GM12878 (cell line): ENCODE measurements at regions not wholly inside any gene's neighbourhood (a gene's known extent, or its start where the extent isn't known, plus 50 kb on each side); places are given as distances from the start of the nearest gene placed in this dataset.

Experiments
- ATAC-seq: fragments of 200-7000 bp; cut with Tn5 transposase; 3 replicates; pipeline ENCODE4 v1.9.1; 2020; ENCODE audit warnings: mild to moderate bottlenecking, moderate library complexity
- BruUV-seq: library from RNA; stranded (reverse); fragments of 400-500 nt; replicated peaks from 2 replicates; lab custom pipeline; 2021; lab: Mats Ljungman, UMichigan
- CTCF ChIA-PET: fragments of 300-600 bp; sonication (Branson Sonifier 250); formaldehyde crosslinking; extraction: SDS; loops from one replicate; lab custom pipeline; 2021; ENCODE audit warnings: inconsistent platforms; lab: Yijun Ruan, JAX
- POLR2A ChIA-PET: fragments of 350-600 bp; formaldehyde crosslinking; extraction: SDS; loops from one replicate; lab custom pipeline; 2021; ENCODE audit warnings: inconsistent platforms; lab: Charles Lee
- RAD21 ChIA-PET: fragments of 300-600 bp; sonication (Branson Sonifier 250); formaldehyde crosslinking; loops from one replicate; lab custom pipeline; 2023; ENCODE audit warnings: antibody characterized with exemption; ENCODE audit not compliant: unreplicated experiment; lab: Charles Lee
- SMC1A ChIA-PET: fragments of 300-600 bp; sonication (Branson Sonifier 250); formaldehyde crosslinking; loops from one replicate; lab custom pipeline; 2023; ENCODE audit not compliant: unreplicated experiment, uncharacterized antibody; lab: Charles Lee
- DNase-seq: peaks from one replicate; pipeline ENCODE4 v3.0.0-alpha.2; 2011; ENCODE audit warnings: low read depth, low spot score
- FAIRE-seq: peaks from 3 replicates; lab custom pipeline; 2011; peaks lifted over from hg19 to GRCh38; lab: Jason Lieb, UNC
- H2AFZ ChIP-seq: 2 replicates; pipeline ENCODE4 v1.6.0; 2011; ENCODE audit warnings: low read depth, low read length, control low read depth; ENCODE audit not compliant: control insufficient read depth
- H3K27ac ChIP-seq: 2 replicates; pipeline ENCODE4 v1.5.1; 2011; ENCODE audit warnings: control low read depth; ENCODE audit not compliant: control insufficient read depth, insufficient read depth
- H3K27me3 ChIP-seq, 2 experiments: replicated peaks in 1 of 2; 2 replicates each; pipeline versions ENCODE4 v1.6.0 to v1.6.1; 2011; ENCODE audit warnings: low read length in 1 of 2; ENCODE audit not compliant: control insufficient read depth in 2 of 2, insufficient read depth in 2 of 2
- H3K36me3 ChIP-seq, 2 experiments: 2 replicates each; pipeline ENCODE4 v1.5.1; 2011; ENCODE audit warnings: low read length in 1 of 2; ENCODE audit not compliant: control insufficient read depth in 2 of 2, insufficient read depth in 2 of 2
- H3K4me1 ChIP-seq: 2 replicates; pipeline ENCODE4 v1.6.1; 2011; ENCODE audit warnings: mild to moderate bottlenecking, low read length, moderate library complexity, mixed read lengths; ENCODE audit not compliant: control insufficient read depth, insufficient read depth
- H3K4me2 ChIP-seq: 2 replicates; pipeline ENCODE4 v1.6.0; 2011; ENCODE audit warnings: control low read depth; ENCODE audit not compliant: control insufficient read depth, insufficient read depth
- H3K4me3 ChIP-seq: fragments of 200-600 bp; sonication (generic); 2 replicates; pipeline ENCODE4 v1.5.1; 2016
- H3K79me2 ChIP-seq: 2 replicates; pipeline ENCODE4 v1.6.0; 2011; ENCODE audit warnings: low read length; ENCODE audit not compliant: control insufficient read depth, insufficient read depth
- H3K9ac ChIP-seq: 2 replicates; pipeline ENCODE4 v1.8.0; 2011; ENCODE audit warnings: low read length, control low read depth, mixed read lengths; ENCODE audit not compliant: control insufficient read depth, insufficient read depth
- H3K9me3 ChIP-seq: replicated peaks from 3 replicates; pipeline ENCODE4 v1.5.1; 2011; ENCODE audit warnings: mild to moderate bottlenecking, low read length; ENCODE audit not compliant: control insufficient read depth, insufficient read depth
- H4K20me1 ChIP-seq: 2 replicates; pipeline ENCODE4 v1.6.0; 2011; ENCODE audit not compliant: control insufficient read depth, insufficient read depth
- DPF2 ChIP-seq: fragments of 450-650 bp; IDR thresholded peaks from 2 replicates; pipeline ENCODE4 v1.6.1; 2017; ENCODE audit warnings: mild to moderate bottlenecking
- ETV6 ChIP-seq, 2 experiments: fragments of 450-650 bp in 1 of 2; IDR thresholded peaks in 1 of 2; conservative IDR thresholded peaks in 1 of 2; 2 replicates each; pipeline ENCODE4 v1.6.1; 2014; ENCODE audit warnings: antibody characterized with exemption in 1 of 2, borderline replicate concordance in 1 of 2, low read depth in 1 of 2, mild to moderate bottlenecking in 1 of 2, moderate library complexity in 1 of 2
- NFYB ChIP-seq: IDR thresholded peaks from 2 replicates; pipeline ENCODE4 v1.6.1; 2011; ENCODE audit warnings: low read depth, mild to moderate bottlenecking, low read length, improper control_type of control experiment, moderate library complexity; ENCODE audit not compliant: insufficient read depth
- SMARCA5 ChIP-seq: fragments of 450-650 bp; IDR thresholded peaks from 2 replicates; pipeline ENCODE4 v1.6.1; 2017; ENCODE audit warnings: mild to moderate bottlenecking
- YBX1 ChIP-seq: fragments of 450-650 bp; IDR thresholded peaks from 2 replicates; pipeline ENCODE4 v1.6.1; 2016; ENCODE audit warnings: antibody characterized with exemption
- ZNF207 ChIP-seq: fragments of 450-650 bp; IDR thresholded peaks from 2 replicates; pipeline ENCODE4 v1.6.1; 2014; ENCODE audit warnings: antibody characterized with exemption, mild to moderate bottlenecking, borderline replicate concordance
- ZNF217 ChIP-seq: fragments of 450-650 bp; IDR thresholded peaks from 2 replicates; pipeline ENCODE4 v1.6.1; 2017; ENCODE audit warnings: antibody characterized with exemption, mild to moderate bottlenecking
- WGBS: methylation state at CpG from one replicate; pipeline ENCODE4 v1.1.6; 2016; ENCODE audit warnings: low lambda C conversion rate; ENCODE audit not compliant: insufficient replicate concordance, insufficient coverage; ENCODE audit errors: missing lambda C conversion rate; 5-methylcytosine and 5-hydroxymethylcytosine counted together
- in situ Hi-C: fragments of 300-500 bp; cut with MboI; formaldehyde crosslinking; loops from 9 replicates; pipeline ENCODE4 v1.14.3; 2018; ENCODE audit warnings: mixed read lengths
- intact Hi-C: fragments of 100-400 bp; cut with micrococcal nuclease; formaldehyde crosslinking; loops from one replicate; pipeline ENCODE4 v1.14.2; 2022; ENCODE audit not compliant: unreplicated experiment
- TF ChIP-seq, protein P1 (sequence below): fragments of 450-650 bp; IDR thresholded peaks from 2 replicates; pipeline ENCODE4 v1.6.1; 2017; ENCODE audit warnings: mild to moderate bottlenecking, low read depth, inconsistent platforms; ENCODE audit not compliant: poor library complexity, severe bottlenecking

DNA sequence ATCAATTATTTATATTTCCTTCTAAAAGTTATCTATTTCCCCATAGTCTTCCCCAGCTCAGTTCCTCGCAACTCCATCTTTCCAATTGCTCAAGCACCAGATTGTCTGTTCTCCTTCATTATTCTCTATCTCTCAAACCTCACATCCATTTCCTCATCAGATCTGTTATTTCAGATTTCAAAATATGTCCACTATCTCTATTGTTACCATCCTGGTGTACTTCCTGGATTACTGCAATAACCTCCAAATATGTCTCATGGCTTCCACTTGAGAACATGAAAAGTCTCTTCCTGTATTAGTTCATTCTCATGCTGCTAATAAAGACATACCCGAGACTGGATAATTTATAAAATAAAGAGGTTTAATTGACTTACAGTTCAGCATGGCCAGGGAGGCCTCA is 641.7 kb upstream of the ZEB2 start:
- intact Hi-C loops: no loop called here
- ChIA-PET RAD21 (no interaction called here), CTCF (no interaction called here), POLR2A (no interaction called here), SMC1A (no interaction called here)
- no peak for FAIRE-seq
- no peak overlapping the region for H3K27ac ChIP-seq
- H3K9me3 ChIP-seq: no peaks in the 10 kb centered on the region
- H3K4me2 ChIP-seq: no peak overlapping the region
- DNase-seq: no peak
- BruUV-seq: no TSS peak
- in situ Hi-C loops: no loop called here
- no peak for ATAC-seq
- no peaks in the 10 kb centered on the region for H3K4me1 ChIP-seq
- H3K4me3 ChIP-seq: no peak overlapping the region
- WGBS: 39% methylated on average over 2 of the region's 2 CpGs
- H3K36me3 ChIP-seq: no peaks in the 10 kb centered on the region
- no peaks in the 10 kb centered on the region for H4K20me1 ChIP-seq
- no peaks in the 10 kb centered on the region for H3K79me2 ChIP-seq
- H2AFZ ChIP-seq: no peak overlapping the region
- TF ChIP-seq ZNF217 (no peak), ETV6 (conservative IDR thresholded peaks at IDR 0.05 in 1 of 2, IDR thresholded peaks at IDR 0.05 in 1 of 2; ENCODE audit: borderline replicate concordance in 1 of 2, low read depth in 1 of 2) (no peak), YBX1 (no peak), NFYB (no peak), SMARCA5 (no peak), DPF2 (no peak), ZNF207 (no peak)
- TF ChIP-seq, protein P1, sequence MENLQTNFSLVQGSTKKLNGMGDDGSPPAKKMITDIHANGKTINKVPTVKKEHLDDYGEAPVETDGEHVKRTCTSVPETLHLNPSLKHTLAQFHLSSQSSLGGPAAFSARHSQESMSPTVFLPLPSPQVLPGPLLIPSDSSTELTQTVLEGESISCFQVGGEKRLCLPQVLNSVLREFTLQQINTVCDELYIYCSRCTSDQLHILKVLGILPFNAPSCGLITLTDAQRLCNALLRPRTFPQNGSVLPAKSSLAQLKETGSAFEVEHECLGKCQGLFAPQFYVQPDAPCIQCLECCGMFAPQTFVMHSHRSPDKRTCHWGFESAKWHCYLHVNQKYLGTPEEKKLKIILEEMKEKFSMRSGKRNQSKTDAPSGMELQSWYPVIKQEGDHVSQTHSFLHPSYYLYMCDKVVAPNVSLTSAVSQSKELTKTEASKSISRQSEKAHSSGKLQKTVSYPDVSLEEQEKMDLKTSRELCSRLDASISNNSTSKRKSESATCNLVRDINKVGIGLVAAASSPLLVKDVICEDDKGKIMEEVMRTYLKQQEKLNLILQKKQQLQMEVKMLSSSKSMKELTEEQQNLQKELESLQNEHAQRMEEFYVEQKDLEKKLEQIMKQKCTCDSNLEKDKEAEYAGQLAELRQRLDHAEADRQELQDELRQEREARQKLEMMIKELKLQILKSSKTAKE: no peak
- H3K27me3 ChIP-seq: no peaks in the 10 kb centered on the region; a peak in 1 of 4 replicates
- no peak overlapping the region for H3K9ac ChIP-seq
